ENCODE measurements at regions not wholly inside any gene's neighbourhood (a gene's known extent, or its start where the extent isn't known, plus 50 kb on each side); places are given as distances from the start of the nearest gene placed in this dataset.

GRCh38 chr6:12595161-12595811 is 121.3 kb upstream of the PHACTR1 start:
- TF ChIP-seq CTCF (conservative IDR thresholded peaks at IDR 0.05 in 1 of 2, IDR thresholded peaks at IDR 0.05 in 1 of 2; ENCODE audit: low read depth in 1 of 2, low read length in 2 of 2) (no peak), EZH2 (IDR thresholded peaks at IDR 0.05; ENCODE audit: low read length, missing control alignments) (no peak)

Data from fibroblast of lung (primary cell).